ENCODE measurements at regions not wholly inside any gene's neighbourhood (a gene's known extent, or its start where the extent isn't known, plus 50 kb on each side); places are given as distances from the start of the nearest gene placed in this dataset.

- CTCF ChIA-PET: no interaction called here
Observed at GRCh38 chr21:26739189-26739588, 106.0 kb downstream of the ADAMTS1 start.

GRCh38 chr21:26736449-26736848, 108.8 kb downstream of the ADAMTS1 start:
- POLR2A ChIA-PET: no interaction called here
- peaks cover 40% of the 10 kb centered on the region for H3K4me1 Mint-ChIP-seq
- CTCF ChIA-PET: interaction anchor here (1.5 kb wide), 1 partner anchor 10 kb away, joined by 3 read pairs; no protein-coding TSS in a partner anchor
- TF ChIP-seq JAZF1 (CRISPR knock-in tag; IDR thresholded peaks at IDR 0.05): no peak
- no peak for TF ChIP-seq TP53 (CRISPR knock-in tag; IDR thresholded peaks at IDR 0.05)
- no peak for TF ChIP-seq ZNF425 (CRISPR knock-in tag; conservative IDR thresholded peaks at IDR 0.05)
- TF ChIP-seq KAT7 (CRISPR knock-in tag; IDR thresholded peaks at IDR 0.05; ENCODE audit: borderline replicate concordance): no peak
- TF ChIP-seq, protein P1, sequence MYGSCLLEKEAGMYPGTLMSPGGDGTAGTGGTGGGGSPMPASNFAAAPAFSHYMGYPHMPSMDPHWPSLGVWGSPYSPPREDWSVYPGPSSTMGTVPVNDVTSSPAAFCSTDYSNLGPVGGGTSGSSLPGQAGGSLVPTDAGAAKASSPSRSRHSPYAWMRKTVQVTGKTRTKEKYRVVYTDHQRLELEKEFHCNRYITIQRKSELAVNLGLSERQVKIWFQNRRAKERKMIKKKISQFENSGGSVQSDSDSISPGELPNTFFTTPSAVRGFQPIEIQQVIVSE (CRISPR knock-in tag; IDR thresholded peaks at IDR 0.05; ENCODE audit: borderline replicate concordance): no peak
- TF ChIP-seq MYBL2 (CRISPR knock-in tag; IDR thresholded peaks at IDR 0.05): no peak
- TF ChIP-seq, protein P2, sequence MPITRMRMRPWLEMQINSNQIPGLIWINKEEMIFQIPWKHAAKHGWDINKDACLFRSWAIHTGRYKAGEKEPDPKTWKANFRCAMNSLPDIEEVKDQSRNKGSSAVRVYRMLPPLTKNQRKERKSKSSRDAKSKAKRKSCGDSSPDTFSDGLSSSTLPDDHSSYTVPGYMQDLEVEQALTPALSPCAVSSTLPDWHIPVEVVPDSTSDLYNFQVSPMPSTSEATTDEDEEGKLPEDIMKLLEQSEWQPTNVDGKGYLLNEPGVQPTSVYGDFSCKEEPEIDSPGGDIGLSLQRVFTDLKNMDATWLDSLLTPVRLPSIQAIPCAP (CRISPR knock-in tag; IDR thresholded peaks at IDR 0.05): no peak

More at GRCh38 chr21:26739189-26739588, 106.0 kb downstream of the ADAMTS1 start:
- Mint-ChIP-seq H3K27ac (no peak overlapping the region), H3K4me1 (peaks cover 20% of the 10 kb centered on the region), H3K9me3 (peaks cover 8% of the 10 kb centered on the region; the same call in 1 of the 2 replicates), H3K36me3 (no peaks in the 10 kb centered on the region), H3K4me3 (no peak overlapping the region), H3K27me3 (ENCODE audit: low read depth) (no peaks in the 10 kb centered on the region)
- ATAC-seq (no peak), DNase-seq (ENCODE audit: low spot score) (no peak)
- TF ChIP-seq CREB1 (CRISPR knock-in tag; IDR thresholded peaks at IDR 0.05) (no peak), ZNF423 (CRISPR knock-in tag; IDR thresholded peaks at IDR 0.05) (no peak), KAT7 (CRISPR knock-in tag; IDR thresholded peaks at IDR 0.05; ENCODE audit: borderline replicate concordance) (no peak), GABPB1 (CRISPR knock-in tag; IDR thresholded peaks at IDR 0.05) (no peak), PRRX2 (CRISPR knock-in tag; IDR thresholded peaks at IDR 0.05) (no peak), CBFB (CRISPR knock-in tag; IDR thresholded peaks at IDR 0.05; ENCODE audit: low read depth) (no peak), RELA (CRISPR knock-in tag; IDR thresholded peaks at IDR 0.05; ENCODE audit: borderline replicate concordance) (no peak), ETV6 (CRISPR knock-in tag; IDR thresholded peaks at IDR 0.05) (no peak), MLX (CRISPR knock-in tag; IDR thresholded peaks at IDR 0.05) (no peak)
- TF ChIP-seq, protein P3, sequence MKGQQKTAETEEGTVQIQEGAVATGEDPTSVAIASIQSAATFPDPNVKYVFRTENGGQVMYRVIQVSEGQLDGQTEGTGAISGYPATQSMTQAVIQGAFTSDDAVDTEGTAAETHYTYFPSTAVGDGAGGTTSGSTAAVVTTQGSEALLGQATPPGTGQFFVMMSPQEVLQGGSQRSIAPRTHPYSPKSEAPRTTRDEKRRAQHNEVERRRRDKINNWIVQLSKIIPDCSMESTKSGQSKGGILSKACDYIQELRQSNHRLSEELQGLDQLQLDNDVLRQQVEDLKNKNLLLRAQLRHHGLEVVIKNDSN (CRISPR knock-in tag; IDR thresholded peaks at IDR 0.05): no peak
- TF ChIP-seq, protein P4, sequence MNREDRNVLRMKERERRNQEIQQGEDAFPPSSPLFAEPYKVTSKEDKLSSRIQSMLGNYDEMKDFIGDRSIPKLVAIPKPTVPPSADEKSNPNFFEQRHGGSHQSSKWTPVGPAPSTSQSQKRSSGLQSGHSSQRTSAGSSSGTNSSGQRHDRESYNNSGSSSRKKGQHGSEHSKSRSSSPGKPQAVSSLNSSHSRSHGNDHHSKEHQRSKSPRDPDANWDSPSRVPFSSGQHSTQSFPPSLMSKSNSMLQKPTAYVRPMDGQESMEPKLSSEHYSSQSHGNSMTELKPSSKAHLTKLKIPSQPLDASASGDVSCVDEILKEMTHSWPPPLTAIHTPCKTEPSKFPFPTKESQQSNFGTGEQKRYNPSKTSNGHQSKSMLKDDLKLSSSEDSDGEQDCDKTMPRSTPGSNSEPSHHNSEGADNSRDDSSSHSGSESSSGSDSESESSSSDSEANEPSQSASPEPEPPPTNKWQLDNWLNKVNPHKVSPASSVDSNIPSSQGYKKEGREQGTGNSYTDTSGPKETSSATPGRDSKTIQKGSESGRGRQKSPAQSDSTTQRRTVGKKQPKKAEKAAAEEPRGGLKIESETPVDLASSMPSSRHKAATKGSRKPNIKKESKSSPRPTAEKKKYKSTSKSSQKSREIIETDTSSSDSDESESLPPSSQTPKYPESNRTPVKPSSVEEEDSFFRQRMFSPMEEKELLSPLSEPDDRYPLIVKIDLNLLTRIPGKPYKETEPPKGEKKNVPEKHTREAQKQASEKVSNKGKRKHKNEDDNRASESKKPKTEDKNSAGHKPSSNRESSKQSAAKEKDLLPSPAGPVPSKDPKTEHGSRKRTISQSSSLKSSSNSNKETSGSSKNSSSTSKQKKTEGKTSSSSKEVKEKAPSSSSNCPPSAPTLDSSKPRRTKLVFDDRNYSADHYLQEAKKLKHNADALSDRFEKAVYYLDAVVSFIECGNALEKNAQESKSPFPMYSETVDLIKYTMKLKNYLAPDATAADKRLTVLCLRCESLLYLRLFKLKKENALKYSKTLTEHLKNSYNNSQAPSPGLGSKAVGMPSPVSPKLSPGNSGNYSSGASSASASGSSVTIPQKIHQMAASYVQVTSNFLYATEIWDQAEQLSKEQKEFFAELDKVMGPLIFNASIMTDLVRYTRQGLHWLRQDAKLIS (CRISPR knock-in tag; IDR thresholded peaks at IDR 0.05; ENCODE audit: borderline replicate concordance): no peak
- TF ChIP-seq, protein P5, sequence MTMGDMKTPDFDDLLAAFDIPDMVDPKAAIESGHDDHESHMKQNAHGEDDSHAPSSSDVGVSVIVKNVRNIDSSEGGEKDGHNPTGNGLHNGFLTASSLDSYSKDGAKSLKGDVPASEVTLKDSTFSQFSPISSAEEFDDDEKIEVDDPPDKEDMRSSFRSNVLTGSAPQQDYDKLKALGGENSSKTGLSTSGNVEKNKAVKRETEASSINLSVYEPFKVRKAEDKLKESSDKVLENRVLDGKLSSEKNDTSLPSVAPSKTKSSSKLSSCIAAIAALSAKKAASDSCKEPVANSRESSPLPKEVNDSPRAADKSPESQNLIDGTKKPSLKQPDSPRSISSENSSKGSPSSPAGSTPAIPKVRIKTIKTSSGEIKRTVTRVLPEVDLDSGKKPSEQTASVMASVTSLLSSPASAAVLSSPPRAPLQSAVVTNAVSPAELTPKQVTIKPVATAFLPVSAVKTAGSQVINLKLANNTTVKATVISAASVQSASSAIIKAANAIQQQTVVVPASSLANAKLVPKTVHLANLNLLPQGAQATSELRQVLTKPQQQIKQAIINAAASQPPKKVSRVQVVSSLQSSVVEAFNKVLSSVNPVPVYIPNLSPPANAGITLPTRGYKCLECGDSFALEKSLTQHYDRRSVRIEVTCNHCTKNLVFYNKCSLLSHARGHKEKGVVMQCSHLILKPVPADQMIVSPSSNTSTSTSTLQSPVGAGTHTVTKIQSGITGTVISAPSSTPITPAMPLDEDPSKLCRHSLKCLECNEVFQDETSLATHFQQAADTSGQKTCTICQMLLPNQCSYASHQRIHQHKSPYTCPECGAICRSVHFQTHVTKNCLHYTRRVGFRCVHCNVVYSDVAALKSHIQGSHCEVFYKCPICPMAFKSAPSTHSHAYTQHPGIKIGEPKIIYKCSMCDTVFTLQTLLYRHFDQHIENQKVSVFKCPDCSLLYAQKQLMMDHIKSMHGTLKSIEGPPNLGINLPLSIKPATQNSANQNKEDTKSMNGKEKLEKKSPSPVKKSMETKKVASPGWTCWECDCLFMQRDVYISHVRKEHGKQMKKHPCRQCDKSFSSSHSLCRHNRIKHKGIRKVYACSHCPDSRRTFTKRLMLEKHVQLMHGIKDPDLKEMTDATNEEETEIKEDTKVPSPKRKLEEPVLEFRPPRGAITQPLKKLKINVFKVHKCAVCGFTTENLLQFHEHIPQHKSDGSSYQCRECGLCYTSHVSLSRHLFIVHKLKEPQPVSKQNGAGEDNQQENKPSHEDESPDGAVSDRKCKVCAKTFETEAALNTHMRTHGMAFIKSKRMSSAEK (CRISPR knock-in tag; IDR thresholded peaks at IDR 0.05; ENCODE audit: borderline replicate concordance): no peak
- TF ChIP-seq, protein P6, sequence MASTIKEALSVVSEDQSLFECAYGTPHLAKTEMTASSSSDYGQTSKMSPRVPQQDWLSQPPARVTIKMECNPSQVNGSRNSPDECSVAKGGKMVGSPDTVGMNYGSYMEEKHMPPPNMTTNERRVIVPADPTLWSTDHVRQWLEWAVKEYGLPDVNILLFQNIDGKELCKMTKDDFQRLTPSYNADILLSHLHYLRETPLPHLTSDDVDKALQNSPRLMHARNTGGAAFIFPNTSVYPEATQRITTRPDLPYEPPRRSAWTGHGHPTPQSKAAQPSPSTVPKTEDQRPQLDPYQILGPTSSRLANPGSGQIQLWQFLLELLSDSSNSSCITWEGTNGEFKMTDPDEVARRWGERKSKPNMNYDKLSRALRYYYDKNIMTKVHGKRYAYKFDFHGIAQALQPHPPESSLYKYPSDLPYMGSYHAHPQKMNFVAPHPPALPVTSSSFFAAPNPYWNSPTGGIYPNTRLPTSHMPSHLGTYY (CRISPR knock-in tag; IDR thresholded peaks at IDR 0.05): no peak
- POLR2A ChIA-PET: no interaction called here

More at GRCh38 chr21:26736449-26736848, 108.8 kb downstream of the ADAMTS1 start:
- H3K9me3 Mint-ChIP-seq: peaks cover 8% of the 10 kb centered on the region; the same call in 1 of the 2 replicates
- DNase-seq (ENCODE audit: low spot score) (no peak), ATAC-seq (no peak)
- H3K27me3 Mint-ChIP-seq (ENCODE audit: low read depth): peaks cover 4% of the 10 kb centered on the region; the same call in 1 of the 2 replicates
- H3K27ac Mint-ChIP-seq: no peak overlapping the region
- no peak overlapping the region for H3K4me3 Mint-ChIP-seq
- H3K36me3 Mint-ChIP-seq: no peaks in the 10 kb centered on the region
